WERI-Rb-1 (cell line): ENCODE measurements at regions not wholly inside any gene's neighbourhood (a gene's known extent, or its start where the extent isn't known, plus 50 kb on each side); places are given as distances from the start of the nearest gene placed in this dataset.

Source experiments
- DNase-seq: peaks from one replicate; pipeline ENCODE4 v3.0.0-alpha.2; 2020
- H3K27ac ChIP-seq: fragments of 250-450 bp; sonication (Bioruptor Pico); 2 replicates; pipeline ENCODE4 v1.5.1; 2020; ENCODE audit warnings: mild to moderate bottlenecking, moderate library complexity
- H3K27me3 ChIP-seq: fragments of 250-450 bp; sonication (Bioruptor Pico); 2 replicates; pipeline ENCODE4 v1.5.1; 2021; ENCODE audit warnings: mild to moderate bottlenecking, low read depth, moderate library complexity; ENCODE audit not compliant: insufficient read depth, severe bottlenecking
- H3K36me3 ChIP-seq: fragments of 250-450 bp; sonication (Bioruptor Pico); 2 replicates; pipeline ENCODE4 v1.5.1; 2020; ENCODE audit warnings: mild to moderate bottlenecking, moderate library complexity
- H3K4me3 ChIP-seq: 2 replicates; pipeline ENCODE4 v1.5.1; 2011; ENCODE audit warnings: low read depth, mild to moderate bottlenecking, control low read depth, low read length
- H3K9me3 ChIP-seq: fragments of 250-450 bp; sonication (Bioruptor Pico); 2 replicates; pipeline ENCODE4 v1.5.1; 2021; ENCODE audit warnings: mild to moderate bottlenecking, moderate library complexity; ENCODE audit not compliant: severe bottlenecking
- TF ChIP-seq, protein P1 (sequence below): IDR thresholded peaks from 2 replicates; pipeline ENCODE4 v1.5.1; 2011; ENCODE audit warnings: low read depth, mild to moderate bottlenecking, control low read depth, inconsistent platforms, low read length

DNA sequence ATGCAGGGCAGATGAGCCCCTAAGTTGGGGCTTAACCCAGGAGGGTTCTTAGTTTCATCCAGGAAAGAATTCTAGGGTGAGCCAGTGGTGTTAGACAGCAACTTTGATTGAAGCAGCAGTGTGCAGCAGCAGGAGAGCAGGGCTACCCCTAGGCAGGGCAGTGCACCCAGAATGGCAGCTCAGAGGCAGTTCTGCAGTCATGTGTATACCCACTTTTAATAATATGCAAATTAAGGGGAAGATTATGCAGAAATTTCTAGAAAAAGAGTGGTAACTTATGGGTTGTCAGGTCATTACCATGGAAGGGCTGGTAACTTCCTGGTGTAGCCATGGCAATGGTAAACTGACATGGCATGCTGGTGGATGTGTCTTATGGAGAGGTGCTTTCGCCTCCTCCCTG, 297.5 kb downstream of the PCNX1 start:
- Histone ChIP-seq H3K27ac (no peak overlapping the region), H3K27me3 (no peaks in the 10 kb centered on the region), H3K36me3 (no peaks in the 10 kb centered on the region), H3K4me3 (no peak overlapping the region), H3K9me3 (no peaks in the 10 kb centered on the region)
- DNase-seq: no peak
- TF ChIP-seq, protein P1, sequence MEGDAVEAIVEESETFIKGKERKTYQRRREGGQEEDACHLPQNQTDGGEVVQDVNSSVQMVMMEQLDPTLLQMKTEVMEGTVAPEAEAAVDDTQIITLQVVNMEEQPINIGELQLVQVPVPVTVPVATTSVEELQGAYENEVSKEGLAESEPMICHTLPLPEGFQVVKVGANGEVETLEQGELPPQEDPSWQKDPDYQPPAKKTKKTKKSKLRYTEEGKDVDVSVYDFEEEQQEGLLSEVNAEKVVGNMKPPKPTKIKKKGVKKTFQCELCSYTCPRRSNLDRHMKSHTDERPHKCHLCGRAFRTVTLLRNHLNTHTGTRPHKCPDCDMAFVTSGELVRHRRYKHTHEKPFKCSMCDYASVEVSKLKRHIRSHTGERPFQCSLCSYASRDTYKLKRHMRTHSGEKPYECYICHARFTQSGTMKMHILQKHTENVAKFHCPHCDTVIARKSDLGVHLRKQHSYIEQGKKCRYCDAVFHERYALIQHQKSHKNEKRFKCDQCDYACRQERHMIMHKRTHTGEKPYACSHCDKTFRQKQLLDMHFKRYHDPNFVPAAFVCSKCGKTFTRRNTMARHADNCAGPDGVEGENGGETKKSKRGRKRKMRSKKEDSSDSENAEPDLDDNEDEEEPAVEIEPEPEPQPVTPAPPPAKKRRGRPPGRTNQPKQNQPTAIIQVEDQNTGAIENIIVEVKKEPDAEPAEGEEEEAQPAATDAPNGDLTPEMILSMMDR: no peak

DNA sequence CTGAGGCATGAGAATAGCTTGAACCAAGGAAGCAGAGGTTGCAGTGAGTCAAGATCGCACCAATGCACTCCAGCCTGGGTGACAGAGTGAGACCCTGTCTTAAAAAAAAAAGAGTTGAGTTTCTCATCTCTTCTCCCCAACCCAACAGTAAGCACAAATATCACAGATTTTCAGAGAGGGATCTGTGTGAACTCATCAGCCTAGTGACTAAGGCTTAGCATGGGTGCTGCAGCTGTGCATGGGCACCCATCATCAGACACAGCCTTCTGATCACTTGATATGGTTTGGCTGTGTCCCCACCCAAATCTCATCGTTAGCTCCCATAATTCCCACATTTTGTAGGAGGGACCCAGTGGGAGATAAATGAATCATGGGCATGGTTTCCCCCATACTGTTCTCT, 298.9 kb downstream of the PCNX1 start:
- H3K36me3 ChIP-seq: no peaks in the 10 kb centered on the region
- DNase-seq: no peak
- TF ChIP-seq, protein P1: no peak
- H3K4me3 ChIP-seq: no peak overlapping the region
- no peaks in the 10 kb centered on the region for H3K27me3 ChIP-seq
- no peaks in the 10 kb centered on the region for H3K9me3 ChIP-seq
- no peak overlapping the region for H3K27ac ChIP-seq

DNA sequence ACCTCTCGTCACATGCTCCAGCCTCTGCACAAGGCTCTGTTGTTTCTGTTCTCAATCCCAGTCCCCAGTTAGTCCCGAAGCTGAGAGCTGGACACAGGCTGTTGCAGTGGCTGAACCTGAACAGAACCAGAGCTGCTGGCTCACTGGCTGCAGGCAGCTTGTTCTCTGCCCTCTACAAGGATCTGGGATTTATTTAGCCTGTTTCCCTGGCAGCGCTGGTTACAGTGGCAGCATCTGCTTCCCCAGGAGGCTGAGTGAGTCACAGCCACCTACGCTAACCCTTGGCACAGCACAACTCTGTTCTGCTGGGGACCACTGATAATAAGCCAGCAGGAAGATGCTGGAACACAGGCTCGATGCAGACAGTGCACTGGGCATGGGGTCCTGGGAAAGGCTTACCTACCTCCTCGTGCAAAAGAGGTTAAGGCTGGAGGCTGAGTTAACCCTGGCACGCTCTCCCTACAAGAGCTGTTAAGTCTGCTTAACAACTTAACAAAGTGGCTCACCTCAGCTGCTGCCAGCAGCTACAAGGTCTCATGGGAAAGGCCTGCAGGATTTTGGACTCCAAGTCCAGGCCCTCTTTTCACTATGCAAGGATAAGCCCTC, 299.6 kb downstream of the PCNX1 start:
- Histone ChIP-seq H3K4me3 (no peak overlapping the region), H3K36me3 (no peaks in the 10 kb centered on the region), H3K27ac (no peak overlapping the region), H3K27me3 (no peaks in the 10 kb centered on the region), H3K9me3 (no peaks in the 10 kb centered on the region)
- TF ChIP-seq, protein P1: no peak
- no peak for DNase-seq

DNA sequence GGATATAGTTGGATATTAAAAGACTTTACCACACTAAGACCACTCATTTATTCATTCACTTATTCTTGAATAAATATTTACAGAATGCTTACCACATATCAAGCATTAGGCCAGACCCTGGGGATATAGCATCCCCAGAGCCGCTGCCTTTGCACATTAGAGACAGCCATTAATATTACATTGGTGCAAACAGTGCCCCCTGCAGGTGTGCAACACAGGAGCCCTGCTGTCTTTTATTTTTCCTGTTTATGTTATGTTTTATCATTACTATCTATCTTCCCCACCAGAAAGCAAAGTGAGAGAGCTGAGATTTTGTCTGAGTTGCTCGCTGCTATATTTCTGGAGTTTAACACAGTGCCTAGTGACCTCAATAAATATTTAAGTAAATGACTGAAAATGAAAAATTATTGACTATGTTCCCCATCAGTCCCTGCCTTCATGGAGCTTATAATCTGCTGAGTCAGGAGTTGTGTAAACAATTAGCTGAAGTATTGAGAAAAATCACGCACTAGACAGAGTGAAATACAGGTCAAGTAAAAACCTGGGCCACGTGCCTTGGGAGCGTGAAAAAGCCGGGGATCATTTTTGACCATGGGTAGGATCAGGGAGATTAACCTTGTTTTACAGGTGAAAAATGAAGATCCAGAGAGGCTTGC, 301.6 kb downstream of the PCNX1 start:
- Histone ChIP-seq H3K36me3 (no peaks in the 10 kb centered on the region), H3K27ac (no peak overlapping the region), H3K4me3 (no peak overlapping the region), H3K27me3 (no peaks in the 10 kb centered on the region), H3K9me3 (no peaks in the 10 kb centered on the region)
- TF ChIP-seq, protein P1: no peak
- DNase-seq: no peak

DNA sequence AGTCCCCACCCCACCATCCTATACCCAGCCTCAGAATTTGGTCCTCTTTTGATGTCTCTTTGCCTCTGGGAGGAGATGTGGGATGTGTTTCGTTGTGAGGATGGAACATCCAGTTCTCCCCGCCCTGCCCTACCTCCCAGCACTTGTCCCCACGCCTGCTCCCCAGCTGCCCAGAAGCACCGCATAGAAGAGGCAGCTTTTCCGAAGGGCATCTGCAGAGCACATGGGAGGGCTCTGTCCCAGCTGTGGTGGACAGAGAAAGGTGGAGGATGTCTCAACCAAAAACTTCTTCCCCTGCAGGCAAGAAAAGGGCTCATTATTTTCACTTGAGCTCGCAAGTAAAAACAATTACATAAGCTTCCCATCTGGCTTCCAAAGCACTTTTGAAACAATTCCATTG, 302.6 kb downstream of the PCNX1 start:
- H3K4me3 ChIP-seq: no peak overlapping the region
- no peaks in the 10 kb centered on the region for H3K36me3 ChIP-seq
- TF ChIP-seq, protein P1: no peak
- no peaks in the 10 kb centered on the region for H3K9me3 ChIP-seq
- no peak for DNase-seq
- no peak overlapping the region for H3K27ac ChIP-seq
- no peaks in the 10 kb centered on the region for H3K27me3 ChIP-seq

DNA sequence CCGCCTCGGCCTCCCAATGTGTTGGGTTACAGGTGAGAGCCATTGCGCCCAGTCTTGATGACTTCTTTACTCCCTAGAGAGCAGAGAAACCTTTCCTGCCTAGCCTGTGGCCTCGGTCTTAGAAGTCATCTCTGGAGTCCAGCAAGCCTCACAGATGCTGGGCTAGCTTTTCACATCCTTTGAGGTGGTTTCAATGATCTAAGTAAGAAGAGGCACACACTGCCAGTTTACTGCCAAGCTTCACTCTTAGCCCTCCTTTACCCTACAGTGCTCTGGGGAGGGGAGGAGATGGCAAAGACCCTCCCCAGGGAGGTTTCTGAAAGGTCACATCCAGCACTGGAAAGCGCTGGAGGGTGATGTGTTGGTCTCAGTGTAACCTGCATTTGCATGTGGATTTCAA, 304.8 kb downstream of the PCNX1 start:
- TF ChIP-seq, protein P1: no peak
- H3K27me3 ChIP-seq: no peaks in the 10 kb centered on the region
- H3K27ac ChIP-seq: no peak overlapping the region
- H3K36me3 ChIP-seq: no peaks in the 10 kb centered on the region
- peaks cover 1% of the 10 kb centered on the region for H3K9me3 ChIP-seq
- DNase-seq: no peak
- H3K4me3 ChIP-seq: no peak overlapping the region
